Stimulated activated memory B cell treated with anti-CD40 and anti-IgM and Interleukin-4, amounts not matched to agents 10 μg/mL and 1 μg/mL and 100 μg/mL, for 72 hours (primary cell): ENCODE measurements at regions not wholly inside any gene's neighbourhood (a gene's known extent, or its start where the extent isn't known, plus 50 kb on each side); places are given as distances from the start of the nearest gene placed in this dataset.

Experiments
- ATAC-seq: fragments of 150-1000 bp; cut with Tn5 transposase; 2 replicates; pipeline ENCODE4 v1.10.0; 2021
- H3K27ac Mint-ChIP-seq: one replicate; pipeline ENCODE4 v1.8.0; 2022; ENCODE audit warnings: mild to moderate bottlenecking, mixed read lengths
- H3K27me3 Mint-ChIP-seq: one replicate; pipeline ENCODE4 v1.8.0; 2022; ENCODE audit warnings: mixed read lengths
- H3K36me3 Mint-ChIP-seq: one replicate; pipeline ENCODE4 v1.8.0; 2022; ENCODE audit warnings: mixed read lengths
- H3K4me1 Mint-ChIP-seq: one replicate; pipeline ENCODE4 v1.8.0; 2022; ENCODE audit warnings: mixed read lengths
- H3K4me3 Mint-ChIP-seq: one replicate; pipeline ENCODE4 v1.8.0; 2022; ENCODE audit warnings: mild to moderate bottlenecking, moderate library complexity, mixed read lengths
- H3K9me3 Mint-ChIP-seq: one replicate; pipeline ENCODE4 v1.8.0; 2022; ENCODE audit warnings: mixed read lengths

DNA sequence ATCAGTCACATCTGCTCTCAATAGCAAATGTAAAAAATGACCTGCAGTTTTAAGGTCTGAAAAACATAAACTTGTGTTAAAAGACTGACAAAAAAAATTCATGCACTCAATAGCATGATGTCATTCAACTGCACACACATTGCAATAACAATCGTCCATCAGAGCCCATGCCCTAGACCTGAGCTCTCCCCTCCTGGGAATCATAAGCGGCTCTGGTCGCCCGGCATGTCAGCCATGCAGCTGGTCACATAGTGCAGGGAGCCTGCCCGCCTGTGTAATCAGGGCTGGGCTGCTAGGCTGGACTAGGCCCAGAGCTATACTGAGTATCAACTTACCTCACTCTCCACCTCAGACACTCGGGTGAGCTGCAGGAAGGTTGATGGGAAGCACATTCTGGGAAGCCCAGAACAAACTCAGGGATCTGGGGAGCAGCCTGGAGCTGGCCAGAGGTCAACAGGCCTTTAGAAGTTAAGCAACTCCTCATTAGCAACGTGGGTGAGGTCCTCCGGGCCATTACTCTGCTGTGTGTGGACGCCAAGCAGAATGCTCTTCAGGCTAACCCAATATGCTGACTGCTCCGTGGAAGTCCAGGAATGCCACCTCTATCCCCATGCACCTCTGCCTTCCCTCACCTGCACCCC is 165.5 kb downstream of the TTC32 start:
- Mint-ChIP-seq H3K27ac (no peak overlapping the region), H3K36me3 (no peaks in the 10 kb centered on the region), H3K4me3 (no peak overlapping the region), H3K4me1 (no peaks in the 10 kb centered on the region), H3K9me3 (no peaks in the 10 kb centered on the region), H3K27me3 (peaks cover 38% of the 10 kb centered on the region)
- ATAC-seq: no peak

DNA sequence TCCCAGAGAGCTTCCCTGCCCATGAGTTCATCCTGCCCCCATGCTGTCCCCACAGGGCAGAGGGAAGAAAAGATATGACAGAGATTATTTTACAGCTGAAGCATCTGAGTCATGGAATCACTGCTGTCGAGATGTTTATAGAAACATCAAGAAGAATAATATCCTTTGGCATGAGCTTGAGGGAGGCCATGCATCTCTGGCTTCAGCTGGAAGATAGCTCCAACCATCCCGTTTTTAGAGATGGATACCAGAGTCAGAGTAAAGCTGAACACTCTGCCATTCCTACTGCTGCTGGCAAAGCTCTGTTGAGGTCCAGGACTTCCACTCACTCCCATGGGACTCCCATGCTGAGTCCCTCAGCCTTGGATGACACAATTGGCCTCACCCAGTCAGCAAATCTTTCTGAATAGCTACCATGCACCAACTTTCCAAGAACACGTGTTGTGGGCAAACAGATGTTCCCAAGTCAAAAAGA is 167.8 kb downstream of the TTC32 start:
- Mint-ChIP-seq H3K36me3 (no peaks in the 10 kb centered on the region), H3K27me3 (peaks cover 38% of the 10 kb centered on the region), H3K4me3 (no peak overlapping the region), H3K9me3 (no peaks in the 10 kb centered on the region), H3K27ac (no peak overlapping the region), H3K4me1 (no peaks in the 10 kb centered on the region)
- no peak for ATAC-seq

DNA sequence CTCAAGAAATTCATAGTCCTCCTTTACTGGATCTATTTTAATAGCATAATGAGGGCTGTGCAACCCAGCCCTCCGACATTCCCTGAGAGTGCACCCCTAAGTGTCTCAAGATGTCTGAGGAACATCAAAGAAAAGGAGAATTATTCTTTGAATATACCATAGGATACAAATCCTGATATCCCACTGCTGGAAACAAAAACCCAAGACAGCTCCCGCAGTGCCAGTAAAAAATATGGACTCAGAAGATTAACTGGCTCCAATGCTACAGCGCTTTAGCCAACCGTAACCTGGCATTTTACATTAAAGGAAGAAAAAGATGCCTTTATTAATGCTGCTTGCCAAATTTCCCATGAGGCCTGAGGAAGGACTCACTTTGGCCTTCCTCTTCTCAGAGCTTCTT is 168.4 kb downstream of the TTC32 start:
- ATAC-seq: no peak
- no peaks in the 10 kb centered on the region for H3K4me1 Mint-ChIP-seq
- no peaks in the 10 kb centered on the region for H3K36me3 Mint-ChIP-seq
- H3K27ac Mint-ChIP-seq: no peak overlapping the region
- peaks cover 43% of the 10 kb centered on the region for H3K27me3 Mint-ChIP-seq
- no peaks in the 10 kb centered on the region for H3K9me3 Mint-ChIP-seq
- no peak overlapping the region for H3K4me3 Mint-ChIP-seq

DNA sequence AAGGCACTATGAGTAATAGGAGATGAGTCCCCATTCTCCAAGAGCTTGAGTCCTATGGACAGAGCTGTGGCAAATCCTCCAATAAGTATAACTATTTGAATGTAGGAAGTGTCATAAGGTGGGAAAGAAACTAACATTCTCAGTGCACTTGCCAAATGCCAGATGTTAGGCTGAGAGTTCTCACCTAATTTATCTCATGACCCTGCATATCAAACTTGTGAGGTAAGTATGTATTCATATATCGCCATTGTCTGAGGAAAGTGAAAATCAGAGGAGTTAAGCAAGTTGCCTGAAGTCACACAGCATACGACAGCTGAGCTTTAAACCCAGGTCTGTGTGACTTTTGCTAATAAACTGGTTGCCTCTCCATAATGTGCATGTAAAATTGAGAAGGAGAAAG is 169.5 kb downstream of the TTC32 start:
- Mint-ChIP-seq H3K9me3 (no peaks in the 10 kb centered on the region), H3K4me1 (no peaks in the 10 kb centered on the region), H3K36me3 (no peaks in the 10 kb centered on the region), H3K27ac (no peak overlapping the region), H3K4me3 (no peak overlapping the region), H3K27me3 (peaks cover 41% of the 10 kb centered on the region)
- no peak for ATAC-seq

DNA sequence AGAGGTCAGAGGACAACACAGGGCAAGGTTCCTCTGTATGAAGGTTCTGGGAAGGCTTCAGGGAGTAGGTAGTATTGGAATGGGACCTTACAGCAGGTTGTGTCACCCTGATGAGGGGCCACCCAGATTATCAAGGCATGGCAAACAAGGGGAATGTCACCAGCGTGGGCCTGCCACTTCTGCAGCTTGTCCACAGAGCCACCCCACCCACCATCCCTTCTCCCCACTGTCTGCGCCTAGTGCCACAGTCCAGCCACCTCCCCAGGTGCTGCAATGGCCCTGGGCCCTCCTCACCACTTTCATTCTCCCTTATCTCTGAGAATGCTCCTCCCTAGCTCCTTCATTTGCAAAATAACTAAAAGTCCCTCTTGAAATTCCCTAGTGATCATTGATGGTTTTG is 170.3 kb downstream of the TTC32 start:
- no peaks in the 10 kb centered on the region for H3K9me3 Mint-ChIP-seq
- no peaks in the 10 kb centered on the region for H3K4me1 Mint-ChIP-seq
- ATAC-seq: no peak
- no peak overlapping the region for H3K4me3 Mint-ChIP-seq
- H3K36me3 Mint-ChIP-seq: no peaks in the 10 kb centered on the region
- peaks cover 38% of the 10 kb centered on the region for H3K27me3 Mint-ChIP-seq
- H3K27ac Mint-ChIP-seq: no peak overlapping the region

DNA sequence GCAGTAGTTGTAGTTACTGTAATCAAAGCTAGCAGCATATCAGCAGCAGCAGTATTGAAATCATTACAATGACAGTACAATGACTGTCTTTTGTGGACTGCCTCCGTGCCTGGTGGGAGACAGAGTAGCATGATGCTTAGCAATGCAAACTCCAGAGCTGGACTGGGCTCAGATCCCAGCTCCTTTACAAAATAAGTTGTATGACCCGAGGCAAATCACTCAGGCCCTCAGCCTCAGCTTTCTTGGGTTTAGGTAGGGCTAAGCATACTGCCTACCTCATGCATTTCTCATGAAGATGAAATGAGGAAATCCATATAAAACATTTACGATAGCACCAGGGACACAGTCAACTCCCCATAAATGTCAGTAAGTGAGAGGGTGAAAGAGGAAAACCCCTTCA is 170.7 kb downstream of the TTC32 start:
- H3K27me3 Mint-ChIP-seq: peaks cover 36% of the 10 kb centered on the region
- H3K4me3 Mint-ChIP-seq: no peak overlapping the region
- H3K36me3 Mint-ChIP-seq: no peaks in the 10 kb centered on the region
- no peaks in the 10 kb centered on the region for H3K9me3 Mint-ChIP-seq
- no peaks in the 10 kb centered on the region for H3K4me1 Mint-ChIP-seq
- no peak overlapping the region for H3K27ac Mint-ChIP-seq
- no peak for ATAC-seq

DNA sequence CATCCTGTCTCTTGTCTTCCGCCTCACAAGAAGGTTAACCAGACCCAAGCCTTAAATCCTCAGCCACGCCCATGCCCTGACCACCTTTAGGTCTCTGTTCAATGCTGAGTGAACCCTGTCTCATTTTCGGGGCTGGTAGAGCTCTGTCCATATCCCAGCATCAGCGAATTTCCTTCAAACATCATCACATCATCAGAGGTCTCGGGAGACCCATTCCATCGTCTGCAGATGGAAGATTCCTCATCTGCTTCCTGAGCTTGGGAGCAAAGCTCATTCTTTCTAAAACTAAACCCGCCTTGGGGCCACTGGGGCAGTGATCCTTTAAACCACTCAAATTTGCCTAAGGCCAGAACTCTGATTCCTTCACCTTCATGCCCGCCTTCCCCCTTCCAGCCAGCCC is 173.7 kb downstream of the TTC32 start:
- Mint-ChIP-seq H3K4me3 (no peak overlapping the region), H3K27me3 (peaks cover 28% of the 10 kb centered on the region), H3K36me3 (no peaks in the 10 kb centered on the region), H3K9me3 (no peaks in the 10 kb centered on the region), H3K4me1 (no peaks in the 10 kb centered on the region), H3K27ac (no peak overlapping the region)
- no peak for ATAC-seq

DNA sequence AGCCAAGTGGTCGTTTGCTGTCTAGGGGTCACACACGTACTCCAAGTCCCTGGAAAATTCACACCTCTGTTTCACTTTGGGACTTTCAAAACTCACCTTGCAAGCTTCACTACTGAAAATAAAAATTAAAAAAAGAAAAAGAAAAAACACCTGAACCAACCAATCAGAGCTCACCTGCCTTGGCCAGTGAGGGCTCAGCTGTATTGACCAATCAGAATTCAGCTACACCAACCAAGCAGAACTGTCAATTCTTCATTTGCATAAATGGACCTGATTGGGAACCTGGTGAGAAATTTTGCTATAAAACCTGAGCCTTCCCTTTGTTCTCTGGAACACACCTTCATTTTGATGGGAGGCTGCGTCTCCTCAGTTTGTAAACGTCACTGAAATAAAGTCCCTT is 176.4 kb downstream of the TTC32 start:
- H3K27ac Mint-ChIP-seq: no peak overlapping the region
- no peak for ATAC-seq
- H3K27me3 Mint-ChIP-seq: peaks cover 25% of the 10 kb centered on the region
- H3K9me3 Mint-ChIP-seq: peaks cover 4% of the 10 kb centered on the region
- no peaks in the 10 kb centered on the region for H3K36me3 Mint-ChIP-seq
- no peaks in the 10 kb centered on the region for H3K4me1 Mint-ChIP-seq
- H3K4me3 Mint-ChIP-seq: no peak overlapping the region

DNA sequence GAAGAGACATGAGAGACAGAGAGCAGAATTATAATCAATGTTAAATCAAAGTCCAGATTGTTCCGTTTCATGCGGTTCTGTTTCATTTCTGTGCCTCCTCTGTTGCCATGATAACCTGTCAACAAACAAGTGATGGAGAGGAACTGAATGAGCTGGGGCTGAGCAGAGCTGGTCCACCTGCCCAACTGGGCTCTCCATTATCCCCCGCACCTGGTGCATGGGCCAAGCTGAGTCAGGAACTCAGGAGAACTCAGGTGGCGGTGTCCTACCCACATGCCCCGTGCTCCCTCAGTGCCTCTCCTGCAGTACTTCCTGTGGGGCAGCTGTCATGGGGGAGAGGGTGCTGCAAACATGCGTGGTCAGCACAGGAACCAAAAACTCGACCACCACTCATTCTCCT is 178.8 kb downstream of the TTC32 start:
- Mint-ChIP-seq H3K36me3 (no peaks in the 10 kb centered on the region), H3K27ac (no peak overlapping the region), H3K27me3 (peaks cover 23% of the 10 kb centered on the region), H3K4me1 (no peaks in the 10 kb centered on the region), H3K9me3 (peaks cover 4% of the 10 kb centered on the region), H3K4me3 (no peak overlapping the region)
- no peak for ATAC-seq

DNA sequence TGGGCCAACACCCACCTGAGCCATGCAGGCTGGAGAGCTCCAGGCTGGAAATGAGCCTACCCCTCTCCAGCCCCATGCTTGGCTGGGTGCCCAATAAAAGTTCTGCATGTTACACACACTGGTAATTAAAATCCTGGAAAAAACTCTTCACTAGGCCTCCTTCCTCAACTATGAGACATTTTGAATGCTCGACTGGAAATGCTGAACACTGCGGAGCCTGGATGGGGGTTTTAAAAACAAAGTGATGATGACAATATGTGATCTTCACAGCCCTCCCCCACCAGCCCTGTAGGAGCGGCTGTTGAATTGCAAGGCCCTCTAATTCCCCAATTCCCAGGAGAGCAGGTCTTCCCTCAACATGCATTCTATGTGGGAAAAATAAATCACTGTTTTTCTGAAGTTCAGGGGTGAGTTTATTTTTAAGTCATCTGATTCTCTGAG is 179.2 kb downstream of the TTC32 start:
- H3K36me3 Mint-ChIP-seq: no peaks in the 10 kb centered on the region
- H3K4me3 Mint-ChIP-seq: no peak overlapping the region
- peaks cover 25% of the 10 kb centered on the region for H3K27me3 Mint-ChIP-seq
- H3K27ac Mint-ChIP-seq: no peak overlapping the region
- no peaks in the 10 kb centered on the region for H3K4me1 Mint-ChIP-seq
- H3K9me3 Mint-ChIP-seq: peaks cover 4% of the 10 kb centered on the region
- ATAC-seq: no peak

DNA sequence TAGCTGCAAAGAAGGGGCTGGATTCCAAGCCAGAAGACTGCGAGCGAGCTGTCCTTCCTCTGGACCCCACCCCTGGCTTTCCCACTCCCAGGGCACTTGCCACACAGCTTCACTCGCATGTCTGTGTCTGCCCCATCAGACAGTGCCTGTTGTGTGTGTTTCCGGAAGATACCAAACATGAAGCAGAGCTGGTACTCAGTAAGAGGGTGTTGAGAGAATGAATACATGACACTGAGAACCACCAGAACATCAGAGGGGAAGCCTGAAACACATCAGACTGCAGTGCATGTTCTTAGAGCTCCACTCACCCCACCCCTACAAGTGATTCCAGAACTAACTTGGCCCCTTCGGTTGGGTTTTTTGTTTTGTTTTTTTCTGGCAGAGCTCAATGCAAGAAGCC is 181.5 kb downstream of the TTC32 start:
- Mint-ChIP-seq H3K27me3 (peaks cover 22% of the 10 kb centered on the region), H3K4me1 (no peaks in the 10 kb centered on the region), H3K27ac (no peak overlapping the region), H3K9me3 (peaks cover 4% of the 10 kb centered on the region), H3K4me3 (no peak overlapping the region), H3K36me3 (no peaks in the 10 kb centered on the region)
- ATAC-seq: no peak

DNA sequence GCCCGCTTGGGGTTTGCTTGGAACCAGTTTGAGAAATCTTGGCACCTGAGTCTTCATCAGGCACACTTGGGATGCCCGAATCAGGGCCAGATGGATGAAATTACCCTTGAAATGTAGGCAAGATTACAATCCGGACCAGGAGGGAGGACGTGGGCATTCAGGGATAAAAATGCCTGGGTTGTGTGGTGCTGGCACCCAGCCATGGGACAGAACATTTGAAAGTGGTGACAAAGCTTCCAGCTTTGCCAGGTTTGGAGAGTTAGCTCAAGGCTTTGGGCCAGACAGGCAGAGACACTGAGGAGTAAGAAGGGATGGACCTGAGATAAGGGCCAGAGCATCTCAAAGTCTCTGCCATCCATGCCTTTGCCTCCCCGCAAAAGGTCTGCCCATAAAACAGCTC is 182.2 kb downstream of the TTC32 start:
- ATAC-seq: no peak
- Mint-ChIP-seq H3K36me3 (no peaks in the 10 kb centered on the region), H3K27ac (no peak overlapping the region), H3K4me3 (no peak overlapping the region), H3K27me3 (peaks cover 22% of the 10 kb centered on the region), H3K9me3 (peaks cover 4% of the 10 kb centered on the region), H3K4me1 (no peaks in the 10 kb centered on the region)

DNA sequence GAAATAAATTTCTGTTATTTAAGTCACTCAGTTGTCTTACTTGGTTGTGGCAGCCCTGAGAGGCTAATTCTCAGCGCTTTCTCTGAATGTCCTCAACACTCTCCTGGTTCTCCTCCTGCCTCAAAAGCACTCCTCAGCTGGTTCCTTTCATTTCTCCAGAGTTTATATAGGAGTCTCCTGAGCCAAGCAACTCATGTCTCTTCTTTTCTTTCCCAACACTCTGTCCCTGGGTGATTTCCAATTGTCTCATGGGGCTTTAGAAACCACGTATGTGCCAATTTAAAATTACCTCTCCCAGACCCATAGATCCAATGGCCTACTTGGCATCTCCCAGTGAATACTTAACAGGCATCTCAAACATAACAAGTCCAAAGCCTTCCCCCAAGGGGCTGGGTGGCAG is 184.3 kb downstream of the TTC32 start:
- Mint-ChIP-seq H3K27ac (no peak overlapping the region), H3K4me1 (no peaks in the 10 kb centered on the region), H3K4me3 (no peak overlapping the region), H3K9me3 (peaks cover 6% of the 10 kb centered on the region), H3K27me3 (peaks cover 22% of the 10 kb centered on the region), H3K36me3 (no peaks in the 10 kb centered on the region)
- ATAC-seq: no peak

DNA sequence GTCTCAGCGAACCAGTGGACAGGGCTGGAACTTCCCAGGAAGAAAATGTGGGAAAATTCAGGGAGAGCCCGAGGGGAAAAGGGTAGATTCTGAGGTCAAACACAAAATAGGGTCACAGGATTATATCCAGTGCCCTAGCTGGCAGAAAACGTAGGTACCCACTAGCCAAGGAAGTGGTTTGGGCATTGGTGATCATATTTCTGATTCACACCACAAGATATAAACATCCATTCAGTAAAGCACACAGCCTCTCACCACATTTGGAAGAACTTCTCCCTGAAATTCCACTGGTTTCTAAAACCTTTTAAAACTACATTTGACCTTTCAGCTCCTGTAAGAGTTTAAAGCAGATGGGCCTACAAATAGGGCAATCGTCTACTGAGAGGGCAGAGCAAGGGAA is 186.9 kb downstream of the TTC32 start:
- H3K4me3 Mint-ChIP-seq: no peak overlapping the region
- no peaks in the 10 kb centered on the region for H3K4me1 Mint-ChIP-seq
- peaks cover 17% of the 10 kb centered on the region for H3K27me3 Mint-ChIP-seq
- no peak overlapping the region for H3K27ac Mint-ChIP-seq
- ATAC-seq: no peak
- H3K36me3 Mint-ChIP-seq: no peaks in the 10 kb centered on the region
- H3K9me3 Mint-ChIP-seq: peaks cover 7% of the 10 kb centered on the region

DNA sequence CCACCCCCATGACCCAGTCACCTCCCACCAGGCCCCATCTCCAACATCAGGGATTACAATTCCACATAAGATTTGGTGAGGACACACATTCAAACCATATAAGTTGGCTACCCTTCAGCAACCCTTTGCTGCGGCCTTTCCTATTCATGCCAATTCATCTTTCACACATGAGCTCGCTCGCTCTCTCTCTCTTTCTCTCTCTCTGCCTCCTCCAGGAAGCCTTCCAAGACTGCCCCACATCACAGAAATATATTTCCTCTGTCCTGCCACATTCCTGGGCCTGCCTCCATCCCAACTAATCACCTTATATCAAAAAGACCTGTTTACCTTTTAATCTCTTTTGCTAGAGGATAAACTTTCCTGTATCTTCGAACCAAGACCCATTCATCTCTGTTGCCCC is 188.9 kb downstream of the TTC32 start:
- Mint-ChIP-seq H3K9me3 (peaks cover 7% of the 10 kb centered on the region), H3K36me3 (no peaks in the 10 kb centered on the region), H3K4me3 (no peak overlapping the region), H3K4me1 (no peaks in the 10 kb centered on the region), H3K27ac (no peak overlapping the region), H3K27me3 (peaks cover 7% of the 10 kb centered on the region)
- no peak for ATAC-seq

DNA sequence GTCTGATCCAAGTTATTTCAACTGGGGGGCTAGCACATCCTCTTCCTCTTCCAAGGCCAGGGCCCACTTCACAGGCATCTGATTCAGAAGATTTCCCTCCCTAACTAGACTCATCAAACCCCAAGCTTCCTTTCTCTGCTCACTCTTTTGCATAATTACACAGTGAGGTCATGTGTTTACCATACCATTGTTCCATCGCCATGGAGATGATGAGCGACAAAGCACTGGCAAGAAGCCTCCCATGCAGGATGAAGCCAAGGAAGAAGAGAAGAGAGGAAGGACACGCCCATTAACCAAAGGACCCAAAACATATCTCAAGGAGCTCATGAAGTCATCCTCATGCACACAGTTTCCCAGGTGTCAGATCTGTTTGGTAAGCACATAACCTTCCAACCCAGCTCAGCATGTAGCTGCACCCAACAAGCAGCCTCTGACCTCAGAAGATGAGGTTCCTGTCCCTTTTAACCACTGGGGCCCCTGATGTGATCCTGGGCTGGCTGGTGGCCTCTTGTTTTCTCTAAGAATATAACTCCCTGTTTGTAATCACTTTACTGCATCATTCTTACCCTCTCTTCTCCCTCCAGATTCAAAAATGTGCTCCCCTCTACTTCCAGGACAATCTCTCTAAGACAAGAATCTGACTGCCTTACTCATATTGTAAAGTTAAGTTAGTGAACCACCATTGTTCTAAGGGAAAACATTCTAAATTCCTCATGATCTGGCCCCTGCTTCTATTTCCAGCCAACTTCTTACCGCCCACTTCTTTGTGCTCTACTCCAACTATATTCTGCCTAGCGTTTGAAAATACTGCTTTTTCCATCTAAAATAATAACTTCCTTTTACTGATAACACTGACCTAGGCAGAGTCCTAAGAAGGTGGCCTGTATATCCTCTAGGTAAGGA is 190.1 kb downstream of the TTC32 start:
- Mint-ChIP-seq H3K4me3 (no peak overlapping the region), H3K36me3 (no peaks in the 10 kb centered on the region), H3K4me1 (no peaks in the 10 kb centered on the region), H3K27ac (no peak overlapping the region), H3K27me3 (no peaks in the 10 kb centered on the region), H3K9me3 (peaks cover 7% of the 10 kb centered on the region)
- no peak for ATAC-seq
